Spleen (tissue), 11 donors: ENCODE measurements at regions not wholly inside any gene's neighbourhood (a gene's known extent, or its start where the extent isn't known, plus 50 kb on each side); places are given as distances from the start of the nearest gene placed in this dataset.
A peak's percentile ranks its signal among the peaks of the same experiment; 100 is the strongest.

ENCODE experiments used
- DNase-seq: peaks from one replicate; pipeline ENCODE4 v3.0.0-alpha.2; 2020
- H3K27ac ChIP-seq, 8 donors: fragments of 200-600 bp; sonication (generic) in 7 of 8; 1 replicate in 4 of 8; 2 replicates in 4 of 8; pipeline versions ENCODE4 v1.5.0 to v1.8.0; 2016 to 2021; ENCODE audit warnings: inconsistent platforms in 4 of 8, mild to moderate bottlenecking in 4 of 8, moderate library complexity in 1 of 8
- H3K27me3 ChIP-seq, 7 donors: fragments of 200-600 bp; sonication (generic) in 6 of 7; replicated peaks in 1 of 7; 1 replicate in 4 of 7; 2 replicates in 3 of 7; pipeline versions ENCODE4 v1.5.0 to v1.8.0; 2016 to 2021; ENCODE audit warnings: inconsistent platforms in 3 of 7, mild to moderate bottlenecking in 1 of 7
- H3K36me3 ChIP-seq, 6 donors: fragments of 200-600 bp; sonication (generic) in 5 of 6; 1 replicate in 4 of 6; 2 replicates in 2 of 6; pipeline versions ENCODE4 v1.5.0 to v1.8.0; 2016 to 2021; ENCODE audit warnings: inconsistent platforms in 2 of 6
- H3K4me1 ChIP-seq, 6 donors: fragments of 200-600 bp; sonication (generic) in 5 of 6; 1 replicate in 3 of 6; 2 replicates in 3 of 6; pipeline versions ENCODE4 v1.5.0 to v1.8.0; 2016 to 2021; ENCODE audit warnings: inconsistent platforms in 3 of 6
- H3K4me3 ChIP-seq, 8 donors: fragments of 200-600 bp; sonication (generic) in 7 of 8; 1 replicate in 4 of 8; 2 replicates in 4 of 8; pipeline versions ENCODE4 v1.5.0 to v1.8.0; 2016 to 2021; ENCODE audit warnings: inconsistent platforms in 4 of 8, mild to moderate bottlenecking in 4 of 8, moderate library complexity in 2 of 8
- H3K9me3 ChIP-seq, 8 donors: fragments of 200-600 bp; sonication (generic) in 7 of 8; 1 replicate in 4 of 8; 2 replicates in 4 of 8; pipeline versions ENCODE4 v1.5.0 to v1.8.0; 2016 to 2021; ENCODE audit warnings: inconsistent platforms in 4 of 8
- CTCF ChIP-seq, 11 experiments: fragments of 200-600 bp in 7 of 11; fragments of 450-650 bp in 4 of 11; sonication (generic) in 4 of 11; IDR thresholded peaks in 8 of 11; conservative IDR thresholded peaks in 3 of 11; 1 replicate in 7 of 11; 2 replicates in 4 of 11; pipeline versions ENCODE4 v1.4.0 to v1.8.0; 2016 to 2021; ENCODE audit warnings: antibody characterized with exemption in 11 of 11, inconsistent platforms in 4 of 11, mild to moderate bottlenecking in 1 of 11
- POLR2A ChIP-seq, 3 donors: fragments of 450-650 bp; IDR thresholded peaks; one replicate each; pipeline ENCODE4 v1.5.1; 2017; ENCODE audit warnings: antibody characterized with exemption in 3 of 3, mild to moderate bottlenecking in 1 of 3
- POLR2AphosphoS5 ChIP-seq, 3 donors: sonication (generic); formaldehyde crosslinking; IDR thresholded peaks; one replicate each; pipeline ENCODE4 v1.5.1; 2017; ENCODE audit warnings: antibody characterized with exemption in 3 of 3
- WGBS, 5 donors: extraction: QIAGEN DNeasy Blood & Tissue Kit in 3 of 5; methylation state at CpG; one replicate each; pipeline versions ENCODE4 v1.1.5 to v1.1.7; 2013 to 2018; 5-methylcytosine and 5-hydroxymethylcytosine counted together
- intact Hi-C: fragments of 100-400 bp; cut with DNase I; formaldehyde crosslinking; loops from one replicate; pipeline ENCODE4 v1.15.0; 2023; ENCODE audit warnings: low total_unique reads
- donor health status: healthy with polysubstance abuse.
- donor health status: DM: no; HTN: no; CAD: no; lungs with moderate emphysema.
- donor health status: DM: no; HTN: no; CAD: no.
- donor health status: Bipolar disorder and iron deficiency.
- donor health status: healthy.
- donor health status: DM: no; HTN: no; CAD: no.
- donor health status: DM: yes; HTN: yes; CAD: no.

GRCh38 chr2:8617590-8617989 is 64.3 kb upstream of the ID2 start:
- Histone ChIP-seq H3K36me3 (no peaks in the 10 kb centered on the region), H3K27ac (no peak overlapping the region), H3K9me3 (no peaks in the 10 kb centered on the region), H3K27me3 (no peaks in the 10 kb centered on the region), H3K4me1 (peaks cover 0 to 6% (median 0%) of the 10 kb centered on the region in 6 donors), H3K4me3 (no peak overlapping the region)
- DNase-seq = no peak
- WGBS, 5 donors = 82 to 94% (median 88%) methylated on average over 7 to 8 of the region's 8 CpGs
- intact Hi-C loops = no loop called here
- TF ChIP-seq POLR2AphosphoS5 (IDR thresholded peaks at IDR 0.05) (no peak), POLR2A (IDR thresholded peaks at IDR 0.05) (no peak), CTCF (IDR thresholded peaks at IDR 0.05 in 8 of 11, conservative IDR thresholded peaks at IDR 0.05 in 3 of 11) (no peak)

- no peak overlapping the region for H3K4me3 ChIP-seq
- 87 to 96% (median 93%) methylated on average over 4 to 5 of the region's 5 CpGs for WGBS, 5 donors
- no peaks in the 10 kb centered on the region for H3K36me3 ChIP-seq
- no peak overlapping the region for H3K27ac ChIP-seq
- intact Hi-C loops = no loop called here
- TF ChIP-seq POLR2AphosphoS5 (IDR thresholded peaks at IDR 0.05) (no peak), CTCF (IDR thresholded peaks at IDR 0.05 in 8 of 11, conservative IDR thresholded peaks at IDR 0.05 in 3 of 11) (no peak), POLR2A (IDR thresholded peaks at IDR 0.05) (no peak)
- peaks cover 0 to 6% (median 0%) of the 10 kb centered on the region in 6 donors for H3K4me1 ChIP-seq
- DNase-seq = no peak
- H3K27me3 ChIP-seq = no peaks in the 10 kb centered on the region
- no peaks in the 10 kb centered on the region for H3K9me3 ChIP-seq
These were observed 62.8 kb upstream of the ID2 start for GRCh38 chr2:8619071-8619470.

- peaks cover 0 to 6% (median 0%) of the 10 kb centered on the region in 6 donors for H3K4me1 ChIP-seq
- intact Hi-C loops = no loop called here
- DNase-seq = no peak
- 65 to 87% (median 73%) methylated on average over 7 of the region's 7 CpGs for WGBS, 5 donors
- no peak overlapping the region for H3K4me3 ChIP-seq
- no peaks in the 10 kb centered on the region for H3K27me3 ChIP-seq
- no peaks in the 10 kb centered on the region for H3K36me3 ChIP-seq
- no peaks in the 10 kb centered on the region for H3K9me3 ChIP-seq
- TF ChIP-seq POLR2AphosphoS5 (IDR thresholded peaks at IDR 0.05) (no peak), CTCF (IDR thresholded peaks at IDR 0.05 in 8 of 11, conservative IDR thresholded peaks at IDR 0.05 in 3 of 11) (no peak), POLR2A (IDR thresholded peaks at IDR 0.05) (no peak)
- H3K27ac ChIP-seq = peak overlapping the region in 6 of 8 donors; percentile 20 to 62 (median 41)
These were observed 61.1 kb upstream of the ID2 start for GRCh38 chr2:8620611-8621382.

- Histone ChIP-seq H3K4me3 (no peak overlapping the region), H3K9me3 (no peaks in the 10 kb centered on the region), H3K27ac (peak overlapping the region in 3 of 8 donors; percentile 3 to 28 (median 12)), H3K36me3 (no peaks in the 10 kb centered on the region), H3K4me1 (peaks cover 0 to 7% (median 0%) of the 10 kb centered on the region in 6 donors), H3K27me3 (no peaks in the 10 kb centered on the region)
- no peak for DNase-seq
- intact Hi-C loops = no loop called here
- WGBS, 5 donors = 56 to 70% (median 69%) methylated on average over 7 of the region's 7 CpGs
- TF ChIP-seq POLR2AphosphoS5 (IDR thresholded peaks at IDR 0.05) (no peak), POLR2A (IDR thresholded peaks at IDR 0.05) (no peak), CTCF (IDR thresholded peaks at IDR 0.05 in 8 of 11, conservative IDR thresholded peaks at IDR 0.05 in 3 of 11) (no peak)
These were observed 59.5 kb upstream of the ID2 start for GRCh38 chr2:8622199-8622911.
